ENCODE measurements at regions not wholly inside any gene's neighbourhood (a gene's known extent, or its start where the extent isn't known, plus 50 kb on each side); places are given as distances from the start of the nearest gene placed in this dataset.

- no peak overlapping the region for H3K27ac Mint-ChIP-seq
- DNase-seq, result no peak
- no peaks in the 10 kb centered on the region for H3K27me3 Mint-ChIP-seq
- H3K9me3 Mint-ChIP-seq, result no peaks in the 10 kb centered on the region
- H3K36me3 Mint-ChIP-seq, result no peaks in the 10 kb centered on the region
- no peak overlapping the region for H3K4me3 Mint-ChIP-seq
- no peaks in the 10 kb centered on the region for H3K4me1 Mint-ChIP-seq
Measured at GRCh38 chr13:34207872-34208271, 389.9 kb downstream of the RFC3 start.

GRCh38 chr13:34208336-34208735, 390.4 kb downstream of the RFC3 start:
- Mint-ChIP-seq H3K27me3 (no peaks in the 10 kb centered on the region), H3K4me1 (no peaks in the 10 kb centered on the region), H3K9me3 (no peaks in the 10 kb centered on the region), H3K27ac (no peak overlapping the region), H3K36me3 (no peaks in the 10 kb centered on the region), H3K4me3 (no peak overlapping the region)
- no peak for DNase-seq

GRCh38 chr13:34210341-34210740, 392.4 kb downstream of the RFC3 start:
- Mint-ChIP-seq H3K9me3 (no peaks in the 10 kb centered on the region), H3K36me3 (no peaks in the 10 kb centered on the region), H3K4me1 (no peaks in the 10 kb centered on the region), H3K4me3 (no peak overlapping the region), H3K27ac (no peak overlapping the region), H3K27me3 (no peaks in the 10 kb centered on the region)
- no peak for DNase-seq

GRCh38 chr13:34214686-34215085, 396.7 kb downstream of the RFC3 start:
- DNase-seq, result no peak

GRCh38 chr13:34216256-34216655, 398.3 kb downstream of the RFC3 start:
- H3K9me3 Mint-ChIP-seq, result no peaks in the 10 kb centered on the region
- H3K36me3 Mint-ChIP-seq, result no peaks in the 10 kb centered on the region
- no peak overlapping the region for H3K27ac Mint-ChIP-seq
- no peak overlapping the region for H3K4me3 Mint-ChIP-seq
- H3K27me3 Mint-ChIP-seq, result no peaks in the 10 kb centered on the region
- DNase-seq, result no peak
- no peaks in the 10 kb centered on the region for H3K4me1 Mint-ChIP-seq

More at GRCh38 chr13:34214686-34215085, 396.7 kb downstream of the RFC3 start:
- Mint-ChIP-seq H3K4me1 (no peaks in the 10 kb centered on the region), H3K4me3 (no peak overlapping the region), H3K27ac (no peak overlapping the region), H3K27me3 (no peaks in the 10 kb centered on the region), H3K9me3 (no peaks in the 10 kb centered on the region), H3K36me3 (no peaks in the 10 kb centered on the region)

- H3K36me3 Mint-ChIP-seq, result no peaks in the 10 kb centered on the region
- no peaks in the 10 kb centered on the region for H3K4me1 Mint-ChIP-seq
- no peaks in the 10 kb centered on the region for H3K27me3 Mint-ChIP-seq
- no peak overlapping the region for H3K4me3 Mint-ChIP-seq
- H3K27ac Mint-ChIP-seq, result no peak overlapping the region
- DNase-seq, result no peak
- no peaks in the 10 kb centered on the region for H3K9me3 Mint-ChIP-seq
Measured at GRCh38 chr13:34217343-34218025, 399.5 kb downstream of the RFC3 start.

- no peak overlapping the region for H3K27ac Mint-ChIP-seq
- H3K4me1 Mint-ChIP-seq, result no peaks in the 10 kb centered on the region
Measured at GRCh38 chr13:34223984-34224383, 406.0 kb downstream of the RFC3 start.

GRCh38 chr13:34224877-34225276, 406.9 kb downstream of the RFC3 start:
- Mint-ChIP-seq H3K27me3 (no peaks in the 10 kb centered on the region), H3K9me3 (peaks cover 7% of the 10 kb centered on the region), H3K27ac (no peak overlapping the region), H3K36me3 (no peaks in the 10 kb centered on the region), H3K4me1 (no peaks in the 10 kb centered on the region), H3K4me3 (no peak overlapping the region)
- no peak for DNase-seq

More at GRCh38 chr13:34223984-34224383, 406.0 kb downstream of the RFC3 start:
- Mint-ChIP-seq H3K4me3 (no peak overlapping the region), H3K36me3 (no peaks in the 10 kb centered on the region), H3K9me3 (peaks cover 7% of the 10 kb centered on the region), H3K27me3 (no peaks in the 10 kb centered on the region)
- no peak for DNase-seq

- Mint-ChIP-seq H3K27me3 (no peaks in the 10 kb centered on the region), H3K4me3 (no peak overlapping the region), H3K27ac (no peak overlapping the region), H3K4me1 (no peaks in the 10 kb centered on the region), H3K36me3 (no peaks in the 10 kb centered on the region), H3K9me3 (peaks cover 21% of the 10 kb centered on the region)
- DNase-seq, result no peak
Measured at GRCh38 chr13:34230271-34230670, 412.3 kb downstream of the RFC3 start.

- H3K4me1 Mint-ChIP-seq, result no peaks in the 10 kb centered on the region
- no peak overlapping the region for H3K27ac Mint-ChIP-seq
- H3K27me3 Mint-ChIP-seq, result peaks cover 4% of the 10 kb centered on the region
- no peak overlapping the region for H3K4me3 Mint-ChIP-seq
- no peaks in the 10 kb centered on the region for H3K9me3 Mint-ChIP-seq
- H3K36me3 Mint-ChIP-seq, result no peaks in the 10 kb centered on the region
- no peak for DNase-seq
Measured at GRCh38 chr13:34241332-34241731, 423.4 kb downstream of the RFC3 start.

- Mint-ChIP-seq H3K27me3 (peaks cover 4% of the 10 kb centered on the region), H3K9me3 (no peaks in the 10 kb centered on the region), H3K4me3 (no peak overlapping the region), H3K36me3 (no peaks in the 10 kb centered on the region), H3K4me1 (no peaks in the 10 kb centered on the region), H3K27ac (no peak overlapping the region)
- no peak for DNase-seq
Measured at GRCh38 chr13:34243403-34243802, 425.5 kb downstream of the RFC3 start.

GRCh38 chr13:34246511-34246910, 428.6 kb downstream of the RFC3 start:
- Mint-ChIP-seq H3K27ac (no peak overlapping the region), H3K4me3 (no peak overlapping the region), H3K27me3 (peaks cover 4% of the 10 kb centered on the region), H3K9me3 (no peaks in the 10 kb centered on the region), H3K4me1 (no peaks in the 10 kb centered on the region), H3K36me3 (no peaks in the 10 kb centered on the region)
- no peak for DNase-seq

GRCh38 chr13:34247596-34247995, 429.6 kb downstream of the RFC3 start:
- H3K9me3 Mint-ChIP-seq, result no peaks in the 10 kb centered on the region
- no peaks in the 10 kb centered on the region for H3K4me1 Mint-ChIP-seq
- H3K27ac Mint-ChIP-seq, result no peak overlapping the region
- no peaks in the 10 kb centered on the region for H3K27me3 Mint-ChIP-seq
- DNase-seq, result no peak
- H3K36me3 Mint-ChIP-seq, result no peaks in the 10 kb centered on the region
- no peak overlapping the region for H3K4me3 Mint-ChIP-seq

GRCh38 chr13:34249546-34250039, 431.6 kb downstream of the RFC3 start:
- no peaks in the 10 kb centered on the region for H3K9me3 Mint-ChIP-seq
- H3K27ac Mint-ChIP-seq, result no peak overlapping the region
- no peaks in the 10 kb centered on the region for H3K27me3 Mint-ChIP-seq

GRCh38 chr13:34250151-34250670, 432.3 kb downstream of the RFC3 start:
- no peak overlapping the region for H3K4me3 Mint-ChIP-seq

More at GRCh38 chr13:34249546-34250039, 431.6 kb downstream of the RFC3 start:
- Mint-ChIP-seq H3K36me3 (no peaks in the 10 kb centered on the region), H3K4me1 (no peaks in the 10 kb centered on the region), H3K4me3 (no peak overlapping the region)
- DNase-seq, result no peak

GRCh38 chr13:34254366-34254765, 436.4 kb downstream of the RFC3 start:
- Mint-ChIP-seq H3K4me3 (no peak overlapping the region), H3K36me3 (no peaks in the 10 kb centered on the region), H3K27me3 (no peaks in the 10 kb centered on the region), H3K27ac (no peak overlapping the region), H3K9me3 (no peaks in the 10 kb centered on the region), H3K4me1 (no peaks in the 10 kb centered on the region)
- DNase-seq, result no peak

More at GRCh38 chr13:34250151-34250670, 432.3 kb downstream of the RFC3 start:
- no peak for DNase-seq
- Mint-ChIP-seq H3K9me3 (no peaks in the 10 kb centered on the region), H3K36me3 (no peaks in the 10 kb centered on the region), H3K27ac (no peak overlapping the region), H3K4me1 (no peaks in the 10 kb centered on the region), H3K27me3 (no peaks in the 10 kb centered on the region)
